Smooth muscle cell (in vitro differentiated cells): ENCODE measurements at regions not wholly inside any gene's neighbourhood (a gene's known extent, or its start where the extent isn't known, plus 50 kb on each side); places are given as distances from the start of the nearest gene placed in this dataset.

Experiments used
- DNase-seq: peaks from one replicate; lab custom pipeline; 2025; ENCODE audit not compliant: unreplicated experiment; lab: John Stamatoyannopoulos, UW
- H2AFZ ChIP-seq: fragments of 200-600 bp; sonication (generic); 2 replicates; pipeline ENCODE4 v1.6.0; 2016; ENCODE audit warnings: antibody characterized with exemption, low read depth, mild to moderate bottlenecking
- H3F3A ChIP-seq: fragments of 200-600 bp; sonication (generic); 2 replicates; pipeline ENCODE4 v1.6.0; 2017; ENCODE audit warnings: antibody characterized with exemption, low read depth
- H3K27ac ChIP-seq: fragments of 200-600 bp; sonication (generic); 2 replicates; pipeline ENCODE4 v1.5.1; 2016; ENCODE audit warnings: low read depth, mild to moderate bottlenecking
- H3K27me3 ChIP-seq: fragments of 200-600 bp; sonication (generic); 2 replicates; pipeline ENCODE4 v1.6.1; 2016; ENCODE audit warnings: low read depth, mild to moderate bottlenecking
- H3K36me3 ChIP-seq: fragments of 200-600 bp; sonication (generic); 2 replicates; pipeline ENCODE4 v1.5.1; 2016; ENCODE audit warnings: low read depth
- H3K4me1 ChIP-seq: fragments of 200-600 bp; sonication (generic); 2 replicates; pipeline ENCODE4 v1.5.1; 2016; ENCODE audit warnings: low read depth
- H3K4me2 ChIP-seq: fragments of 200-600 bp; sonication (generic); 2 replicates; pipeline ENCODE4 v1.6.0; 2016; ENCODE audit warnings: mild to moderate bottlenecking
- H3K4me3 ChIP-seq: fragments of 200-600 bp; sonication (generic); 2 replicates; pipeline ENCODE4 v1.5.1; 2016; ENCODE audit warnings: mild to moderate bottlenecking
- H3K79me2 ChIP-seq: fragments of 200-600 bp; sonication (generic); 2 replicates; pipeline ENCODE4 v1.6.0; 2016; ENCODE audit warnings: low read depth, mild to moderate bottlenecking
- H3K9ac ChIP-seq: fragments of 200-600 bp; sonication (generic); 2 replicates; pipeline ENCODE4 v1.6.0; 2016; ENCODE audit warnings: low read depth
- H3K9me3 ChIP-seq: fragments of 200-600 bp; sonication (generic); replicated peaks from 2 replicates; pipeline ENCODE4 v1.5.1; 2016; ENCODE audit warnings: low read depth
- H4K20me1 ChIP-seq: fragments of 200-600 bp; sonication (generic); 2 replicates; pipeline ENCODE4 v1.6.0; 2016; ENCODE audit warnings: low read depth
- WGBS: methylation state at CpG from one replicate; pipeline ENCODE4 v1.1.7; 2016; ENCODE audit warnings: low lambda C conversion rate; 5-methylcytosine and 5-hydroxymethylcytosine counted together
- TF ChIP-seq, protein P1 (sequence below): fragments of 200-600 bp; sonication (generic); IDR thresholded peaks from 2 replicates; pipeline ENCODE4 v1.5.1; 2017; ENCODE audit warnings: borderline replicate concordance, mild to moderate bottlenecking, antibody characterized with exemption; ENCODE audit not compliant: insufficient read depth, poor library complexity, severe bottlenecking

DNA sequence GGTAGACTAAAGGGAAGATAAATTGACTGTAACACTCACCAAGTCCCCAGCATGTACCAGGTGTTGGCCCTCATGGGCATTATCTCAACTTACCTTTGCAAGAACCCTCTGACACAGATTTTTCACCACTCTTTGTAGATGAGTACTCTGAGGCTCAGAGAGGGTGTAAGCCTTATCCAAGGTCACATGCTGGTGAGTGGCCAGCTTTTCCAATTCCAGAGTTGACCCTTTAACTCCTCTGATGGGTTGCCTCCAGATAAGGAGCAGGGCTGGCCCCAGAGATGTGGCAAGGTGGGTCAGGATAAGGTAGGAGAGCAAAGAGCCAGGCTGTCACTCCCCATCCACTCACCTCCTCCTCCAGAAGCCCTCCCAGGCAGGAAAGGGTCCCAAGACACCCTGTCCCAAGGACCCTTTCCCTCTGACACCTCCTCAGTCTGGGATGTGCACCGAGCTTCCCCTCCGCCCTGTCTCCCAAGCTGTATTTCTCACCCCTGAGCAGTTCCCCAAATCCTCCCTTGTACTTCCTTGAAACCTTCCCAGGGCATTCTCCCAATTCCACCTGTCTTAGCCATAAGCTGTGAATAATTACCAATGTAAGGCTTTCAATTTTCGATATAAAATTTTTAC is 165.9 kb downstream of the ZFP36L2 start:
- H3K27ac ChIP-seq = no peak overlapping the region
- H3F3A ChIP-seq = peaks cover 6% of the 10 kb centered on the region
- no peak overlapping the region for H2AFZ ChIP-seq
- H3K79me2 ChIP-seq = no peaks in the 10 kb centered on the region
- TF ChIP-seq, protein P1, sequence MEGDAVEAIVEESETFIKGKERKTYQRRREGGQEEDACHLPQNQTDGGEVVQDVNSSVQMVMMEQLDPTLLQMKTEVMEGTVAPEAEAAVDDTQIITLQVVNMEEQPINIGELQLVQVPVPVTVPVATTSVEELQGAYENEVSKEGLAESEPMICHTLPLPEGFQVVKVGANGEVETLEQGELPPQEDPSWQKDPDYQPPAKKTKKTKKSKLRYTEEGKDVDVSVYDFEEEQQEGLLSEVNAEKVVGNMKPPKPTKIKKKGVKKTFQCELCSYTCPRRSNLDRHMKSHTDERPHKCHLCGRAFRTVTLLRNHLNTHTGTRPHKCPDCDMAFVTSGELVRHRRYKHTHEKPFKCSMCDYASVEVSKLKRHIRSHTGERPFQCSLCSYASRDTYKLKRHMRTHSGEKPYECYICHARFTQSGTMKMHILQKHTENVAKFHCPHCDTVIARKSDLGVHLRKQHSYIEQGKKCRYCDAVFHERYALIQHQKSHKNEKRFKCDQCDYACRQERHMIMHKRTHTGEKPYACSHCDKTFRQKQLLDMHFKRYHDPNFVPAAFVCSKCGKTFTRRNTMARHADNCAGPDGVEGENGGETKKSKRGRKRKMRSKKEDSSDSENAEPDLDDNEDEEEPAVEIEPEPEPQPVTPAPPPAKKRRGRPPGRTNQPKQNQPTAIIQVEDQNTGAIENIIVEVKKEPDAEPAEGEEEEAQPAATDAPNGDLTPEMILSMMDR = no peak
- H3K4me2 ChIP-seq = no peak overlapping the region
- H3K9ac ChIP-seq = no peak overlapping the region
- no peaks in the 10 kb centered on the region for H3K9me3 ChIP-seq
- 96% methylated on average over 3 of the region's 3 CpGs for WGBS
- H3K36me3 ChIP-seq = no peaks in the 10 kb centered on the region
- H4K20me1 ChIP-seq = no peaks in the 10 kb centered on the region
- no peak overlapping the region for H3K4me3 ChIP-seq
- DNase-seq = no peak
- H3K4me1 ChIP-seq = peaks cover 11% of the 10 kb centered on the region
- H3K27me3 ChIP-seq = no peaks in the 10 kb centered on the region

DNA sequence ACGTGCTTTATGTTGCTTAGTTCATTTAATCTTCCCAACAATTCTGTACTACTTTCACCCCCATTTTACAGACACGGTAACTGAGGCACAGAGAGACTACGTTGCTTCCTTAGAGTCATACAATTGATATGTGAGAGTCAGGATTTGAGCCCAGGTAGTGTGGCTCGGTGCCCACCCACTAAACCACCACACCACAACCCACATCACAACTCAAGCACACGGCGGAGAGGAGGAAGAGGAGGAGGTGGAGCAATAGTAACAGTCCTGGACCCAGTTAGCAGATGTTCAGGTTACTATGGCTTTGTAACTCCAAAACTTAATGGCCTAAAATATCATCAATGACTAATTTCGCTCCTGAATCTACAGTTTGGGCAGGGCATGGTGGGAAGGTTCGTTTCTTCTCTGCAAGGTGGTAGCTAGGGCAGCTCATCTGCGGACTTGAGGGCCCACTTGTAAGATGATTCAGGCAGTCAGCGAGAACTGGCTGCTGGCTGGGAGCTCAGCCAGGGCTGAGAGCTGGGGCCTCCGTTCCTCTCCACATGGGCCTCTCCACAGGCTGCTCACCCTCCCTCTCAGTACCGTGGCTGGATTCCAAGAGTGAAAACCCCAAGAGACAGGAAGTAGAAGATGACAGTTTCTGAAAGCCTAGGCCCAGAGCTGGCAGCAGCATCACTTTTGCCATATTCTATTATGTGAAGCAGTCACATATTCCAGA is 167.1 kb downstream of the ZFP36L2 start:
- Histone ChIP-seq H2AFZ (no peak overlapping the region), H3K27me3 (no peaks in the 10 kb centered on the region), H3K27ac (no peak overlapping the region), H3K4me1 (peaks cover 11% of the 10 kb centered on the region), H3K9ac (no peak overlapping the region), H3K4me3 (no peak overlapping the region), H3K4me2 (no peak overlapping the region), H3K36me3 (no peaks in the 10 kb centered on the region), H3K9me3 (no peaks in the 10 kb centered on the region), H4K20me1 (no peaks in the 10 kb centered on the region), H3F3A (peaks cover 6% of the 10 kb centered on the region), H3K79me2 (no peaks in the 10 kb centered on the region)
- TF ChIP-seq, protein P1 = no peak
- WGBS = 69% methylated on average over 12 of the region's 12 CpGs
- peak; percentile 29 for DNase-seq

DNA sequence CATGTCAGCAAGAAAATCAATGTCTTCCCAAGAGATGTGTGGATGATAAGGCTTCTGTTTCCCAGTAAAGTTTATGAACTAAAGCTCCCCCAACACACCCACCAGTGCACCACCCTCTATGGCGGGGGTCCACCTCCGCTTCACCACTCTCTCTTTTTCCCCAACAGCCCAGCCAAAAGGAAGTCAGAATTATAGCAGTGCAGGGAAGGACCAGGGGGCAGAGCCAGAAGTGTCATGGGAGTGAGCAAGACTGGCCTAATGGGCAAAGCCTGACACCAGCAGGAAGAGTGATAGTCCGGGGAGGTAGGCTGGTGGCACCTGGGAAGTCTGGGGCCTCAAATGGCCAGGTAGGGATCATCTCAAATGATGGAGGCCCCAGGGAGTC is 167.7 kb downstream of the ZFP36L2 start:
- Histone ChIP-seq H3K9ac (no peak overlapping the region), H3K4me2 (no peak overlapping the region), H3K9me3 (no peaks in the 10 kb centered on the region), H3K27me3 (no peaks in the 10 kb centered on the region), H2AFZ (no peak overlapping the region), H4K20me1 (no peaks in the 10 kb centered on the region), H3K27ac (no peak overlapping the region), H3K4me3 (no peak overlapping the region), H3K36me3 (no peaks in the 10 kb centered on the region), H3K4me1 (peaks cover 11% of the 10 kb centered on the region), H3F3A (peaks cover 6% of the 10 kb centered on the region), H3K79me2 (no peaks in the 10 kb centered on the region)
- whole genome bisulfite sequencing = 98% methylated on average over 3 of the region's 3 CpGs
- DNase-seq = no peak
- TF ChIP-seq, protein P1 = no peak
